HG02571 (cell line): ENCODE measurements at regions not wholly inside any gene's neighbourhood (a gene's known extent, or its start where the extent isn't known, plus 50 kb on each side); places are given as distances from the start of the nearest gene placed in this dataset.

Source experiments
- ATAC-seq: cut with Tn5 transposase; IDR thresholded peaks from one replicate; pipeline ENCODE4 v1.9.1; 2021; ENCODE audit warnings: mild to moderate bottlenecking, moderate library complexity; ENCODE audit not compliant: unreplicated experiment

DNA sequence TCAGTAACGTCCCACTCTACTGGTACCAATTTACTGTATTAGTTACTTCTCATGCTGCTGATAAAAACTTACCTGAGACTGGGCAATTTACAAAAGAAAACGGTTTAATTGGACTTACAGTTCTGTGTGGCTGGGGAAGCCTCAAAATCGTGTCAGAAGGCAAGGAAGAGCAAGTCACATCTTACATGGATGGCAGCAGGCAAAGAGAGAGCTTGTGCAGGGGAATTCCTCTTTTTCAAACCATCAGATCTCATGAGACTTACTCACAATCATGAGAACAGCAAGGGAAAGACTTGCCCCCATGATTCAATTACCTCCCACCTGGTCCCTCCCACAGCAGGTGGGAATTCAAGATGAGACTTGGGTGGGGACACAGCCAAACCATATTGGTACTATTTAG, 908.2 kb upstream of the NR2F2 start:
- no peak for ATAC-seq

DNA sequence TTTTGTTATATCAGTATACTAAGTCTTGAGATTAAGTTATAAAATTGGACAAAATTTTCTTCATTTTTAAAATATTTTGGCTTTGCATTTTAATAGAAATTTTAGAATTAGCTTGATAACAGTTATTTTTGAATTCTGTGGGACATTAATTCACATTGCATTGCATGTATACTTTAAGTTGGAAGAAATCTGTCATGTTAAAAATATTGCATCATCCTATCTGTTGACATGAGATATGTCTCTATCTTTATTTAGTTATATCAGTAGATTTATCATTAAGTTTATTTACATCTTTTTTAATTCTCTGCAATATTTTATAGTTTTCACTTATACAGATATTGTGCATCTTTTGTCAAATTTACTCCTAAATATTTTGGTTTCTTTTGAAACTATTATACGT, 904.6 kb upstream of the NR2F2 start:
- no peak for ATAC-seq

DNA sequence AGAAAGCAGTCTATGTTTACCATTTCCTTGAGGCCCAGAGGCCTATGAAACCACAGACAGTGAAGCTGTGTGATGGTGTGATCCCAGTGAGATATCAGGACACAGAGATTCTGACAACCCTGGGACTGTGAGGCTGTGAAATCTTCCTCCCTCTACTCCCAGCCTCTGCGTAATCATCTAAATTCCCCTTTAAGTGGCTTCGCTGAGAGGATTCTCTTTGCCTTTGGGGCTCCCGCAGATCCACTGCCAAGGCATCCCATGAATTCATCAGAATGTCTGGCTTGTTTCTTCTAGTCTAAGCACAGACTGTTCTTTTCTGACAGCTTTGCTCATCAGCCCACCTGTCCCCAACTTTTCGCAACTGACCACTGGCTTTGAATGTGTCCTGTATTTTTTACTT, 901.2 kb upstream of the NR2F2 start:
- no peak for ATAC-seq

- no peak for ATAC-seq
Observed at GRCh38 chr15:95431518-95431917, 899.0 kb upstream of the NR2F2 start.

- no peak for ATAC-seq
Observed at GRCh38 chr15:95432878-95433405, 897.6 kb upstream of the NR2F2 start.

DNA sequence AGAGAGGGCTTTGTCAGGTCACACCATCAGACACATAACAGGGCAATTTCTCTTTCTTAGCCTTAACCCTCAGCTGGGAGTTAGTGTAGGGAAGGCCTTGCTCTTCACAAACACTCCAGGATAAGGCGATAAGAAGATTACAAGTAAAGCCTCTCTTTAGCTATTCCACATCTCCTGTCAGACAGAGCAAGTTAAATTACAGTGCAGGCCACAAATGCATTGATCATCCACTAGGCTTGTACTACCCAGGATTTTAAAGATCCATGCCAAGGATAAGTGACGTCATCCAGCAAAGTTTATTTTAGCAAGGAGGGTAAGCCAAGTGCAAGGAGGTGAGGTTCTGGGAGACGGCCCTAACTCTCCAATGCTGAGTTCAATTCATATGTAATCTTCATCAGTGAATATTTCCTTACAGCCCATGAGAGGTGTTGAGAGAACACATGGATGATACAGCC, 890.6 kb upstream of the NR2F2 start:
- ATAC-seq = no peak

GRCh38 chr15:95440712-95441111, 889.8 kb upstream of the NR2F2 start:
- ATAC-seq = no peak

DNA sequence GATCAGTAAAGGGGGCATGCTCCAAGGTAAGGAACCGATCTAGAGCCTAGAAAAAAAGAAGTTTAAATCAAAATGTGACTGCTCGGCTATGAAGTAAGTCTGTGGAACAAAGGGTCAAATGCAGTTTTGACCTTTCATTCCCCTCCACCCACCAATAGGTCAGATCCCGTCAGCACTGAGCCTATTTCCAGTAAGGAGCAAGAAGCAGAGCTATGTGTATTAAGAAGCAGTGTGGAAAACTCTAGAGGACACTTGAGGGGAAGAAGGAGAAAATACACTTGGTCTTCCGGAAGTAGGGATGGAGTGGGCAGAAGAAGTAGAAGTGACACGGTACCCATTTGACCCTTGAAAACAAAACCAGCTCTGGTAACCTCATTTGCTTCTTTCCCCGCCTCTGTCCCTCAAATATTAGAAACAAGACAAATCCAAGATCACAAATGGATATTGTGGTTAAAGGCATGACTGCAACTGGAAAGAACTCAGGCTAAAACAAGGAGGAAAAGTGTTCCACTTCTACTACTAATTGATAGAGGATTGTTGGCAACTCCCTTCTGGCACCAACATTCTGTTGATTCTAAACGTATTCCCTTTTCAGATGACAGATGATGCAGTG, 888.3 kb upstream of the NR2F2 start:
- ATAC-seq = no peak

DNA sequence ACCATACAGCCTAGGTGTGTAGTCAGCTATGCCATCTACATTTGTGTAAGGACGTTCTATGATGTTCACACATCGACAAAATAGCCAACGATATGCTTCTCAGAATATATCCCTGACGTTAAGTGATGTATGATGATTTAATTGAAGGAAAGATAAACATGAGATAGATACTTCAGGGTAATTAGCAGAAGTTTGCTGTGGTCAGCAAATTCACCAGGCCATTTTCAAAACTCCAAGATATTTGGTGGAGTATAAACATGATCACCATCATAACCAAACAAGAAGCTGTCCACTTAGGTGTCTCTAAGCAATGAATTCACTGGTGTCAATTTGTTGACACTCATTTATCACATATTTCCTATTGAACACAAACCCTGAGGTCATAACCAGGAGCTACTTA, 885.6 kb upstream of the NR2F2 start:
- ATAC-seq = no peak

- no peak for ATAC-seq
Observed at GRCh38 chr15:95446854-95447253, 883.6 kb upstream of the NR2F2 start.

DNA sequence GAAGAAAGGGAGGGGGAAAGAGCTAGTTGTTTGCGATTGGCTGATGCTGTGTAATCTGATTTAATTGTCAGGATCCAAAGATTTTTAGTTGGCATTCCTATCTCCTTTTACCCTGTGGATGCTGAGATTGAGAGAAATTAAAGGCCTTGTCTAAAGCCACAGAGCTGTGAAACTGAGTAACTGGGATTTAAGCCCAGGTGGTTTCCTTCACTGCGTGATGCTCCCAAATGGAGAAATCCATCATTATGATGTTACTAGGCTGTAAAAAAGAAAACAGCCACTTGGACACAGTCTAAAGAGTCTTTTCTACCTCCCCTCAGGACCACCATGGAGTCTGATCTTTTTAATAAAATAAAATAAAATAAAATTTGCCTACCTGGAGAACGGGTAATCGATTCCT, 883.0 kb upstream of the NR2F2 start:
- no peak for ATAC-seq

- no peak for ATAC-seq
Observed at GRCh38 chr15:95448531-95449229, 881.8 kb upstream of the NR2F2 start.

GRCh38 chr15:95449230-95449628, 881.3 kb upstream of the NR2F2 start:
- no peak for ATAC-seq

DNA sequence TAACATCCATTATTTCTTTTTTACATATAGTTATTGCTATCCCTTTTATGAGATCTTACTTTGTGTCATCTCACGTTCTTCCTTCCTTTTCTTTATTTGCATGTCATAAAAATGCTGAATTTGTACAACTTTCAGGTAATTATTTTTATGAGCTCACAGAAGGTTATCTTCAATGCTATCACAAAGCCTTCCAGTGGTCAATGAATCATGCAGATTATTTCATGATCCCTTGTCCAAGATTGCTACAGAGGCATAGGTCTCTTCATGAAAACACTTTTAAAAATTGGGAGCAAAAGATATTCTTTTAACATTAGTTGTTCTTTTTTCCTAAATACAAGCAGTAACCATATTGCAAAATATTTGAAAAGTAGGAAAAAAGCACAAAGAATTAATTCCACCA, 880.1 kb upstream of the NR2F2 start:
- no peak for ATAC-seq

DNA sequence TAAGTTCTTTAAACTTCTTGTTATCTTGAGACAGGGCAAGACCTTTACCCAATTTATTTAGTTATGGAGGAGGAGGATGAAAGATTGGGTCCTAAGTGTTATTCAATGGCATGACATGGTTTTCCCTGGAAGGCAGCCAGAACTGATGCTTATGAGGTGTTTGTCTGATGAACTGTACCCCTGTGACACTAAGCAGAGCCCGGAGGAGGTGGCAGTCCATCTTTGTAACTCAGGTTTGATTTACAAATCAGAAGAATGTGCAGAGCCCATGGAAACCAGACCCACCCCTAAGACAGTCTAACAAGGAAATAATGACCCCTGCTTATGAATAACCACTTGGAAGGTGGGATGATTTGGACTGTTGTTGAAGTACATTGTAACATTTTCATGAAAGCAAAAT, 878.6 kb upstream of the NR2F2 start:
- no peak for ATAC-seq

GRCh38 chr15:95454403-95455262, 875.9 kb upstream of the NR2F2 start:
- no peak for ATAC-seq

GRCh38 chr15:95457520-95457919, 873.0 kb upstream of the NR2F2 start:
- ATAC-seq = no peak

GRCh38 chr15:95458721-95459120, 871.8 kb upstream of the NR2F2 start:
- no peak for ATAC-seq

- no peak for ATAC-seq
Observed at GRCh38 chr15:95459273-95459672, 871.2 kb upstream of the NR2F2 start.

DNA sequence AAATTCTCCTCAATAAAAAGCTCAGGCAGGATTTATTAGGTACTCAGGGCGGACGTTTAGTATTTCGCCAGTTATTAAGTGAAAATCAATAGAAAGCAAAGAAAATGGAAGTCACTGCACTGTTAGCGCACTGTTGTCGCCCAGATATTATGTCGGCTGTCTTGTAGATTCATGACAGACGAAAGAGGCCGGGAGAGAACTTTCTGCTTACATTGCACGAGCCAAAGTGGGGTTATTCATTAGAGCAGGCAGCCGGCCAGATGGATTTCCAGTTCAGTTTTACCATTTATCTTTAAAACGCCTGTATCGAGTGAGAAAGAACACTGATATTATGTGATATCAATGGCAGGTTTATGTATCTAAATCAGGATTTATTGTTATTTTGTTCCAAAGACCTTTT, 866.0 kb upstream of the NR2F2 start:
- ATAC-seq = no peak

DNA sequence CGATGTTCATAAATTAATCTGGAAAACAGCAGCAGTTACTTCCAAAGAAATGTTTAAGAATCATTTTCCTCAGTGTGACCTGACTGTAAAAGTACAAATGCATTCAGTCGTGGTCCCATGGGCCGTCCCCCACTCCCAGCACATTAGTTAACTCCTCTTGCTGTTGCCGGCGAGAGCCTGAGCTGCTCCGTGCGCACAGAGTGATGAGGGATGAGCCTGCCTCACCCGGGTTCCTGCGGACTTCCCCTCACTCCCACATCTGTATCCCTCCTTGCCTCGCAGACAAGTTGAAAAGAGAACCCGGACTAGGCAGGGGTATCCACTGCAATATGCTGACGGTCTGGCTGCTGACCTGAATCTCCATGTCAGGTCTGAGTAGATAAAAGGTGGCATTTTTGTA, 861.7 kb upstream of the NR2F2 start:
- no peak for ATAC-seq
